Progenitor cell of endocrine pancreas (in vitro differentiated cells): ENCODE measurements at regions not wholly inside any gene's neighbourhood (a gene's known extent, or its start where the extent isn't known, plus 50 kb on each side); places are given as distances from the start of the nearest gene placed in this dataset.

Source experiments
- DNase-seq: peaks from one replicate; pipeline ENCODE4 v3.0.0; 2021; ENCODE audit warnings: low spot score; ENCODE audit not compliant: unreplicated experiment
- H3K27ac Mint-ChIP-seq: 2 replicates; pipeline ENCODE4 v1.8.0; 2021; ENCODE audit warnings: mild to moderate bottlenecking, moderate library complexity, mixed read lengths
- H3K27me3 Mint-ChIP-seq: 2 replicates; pipeline ENCODE4 v1.8.0; 2021; ENCODE audit warnings: mixed read lengths
- H3K36me3 Mint-ChIP-seq: 2 replicates; pipeline ENCODE4 v1.8.0; 2022; ENCODE audit warnings: mixed read lengths; ENCODE audit not compliant: insufficient read depth
- H3K4me1 Mint-ChIP-seq: 2 replicates; pipeline ENCODE4 v1.8.0; 2021; ENCODE audit warnings: low read depth, mixed read lengths
- H3K4me3 Mint-ChIP-seq: 2 replicates; pipeline ENCODE4 v1.8.0; 2021; ENCODE audit warnings: low read depth, mild to moderate bottlenecking, moderate library complexity, mixed read lengths
- H3K9me3 Mint-ChIP-seq: 2 replicates; pipeline ENCODE4 v1.8.0; 2021; ENCODE audit warnings: low read depth, mixed read lengths
- TF ChIP-seq, protein P1 (sequence below): fragments of 200-600 bp; sonication (generic); IDR thresholded peaks from one replicate; pipeline ENCODE4 v1.5.0; 2021; ENCODE audit warnings: antibody characterized with exemption, mild to moderate bottlenecking; ENCODE audit not compliant: unreplicated experiment

- TF ChIP-seq, protein P1, sequence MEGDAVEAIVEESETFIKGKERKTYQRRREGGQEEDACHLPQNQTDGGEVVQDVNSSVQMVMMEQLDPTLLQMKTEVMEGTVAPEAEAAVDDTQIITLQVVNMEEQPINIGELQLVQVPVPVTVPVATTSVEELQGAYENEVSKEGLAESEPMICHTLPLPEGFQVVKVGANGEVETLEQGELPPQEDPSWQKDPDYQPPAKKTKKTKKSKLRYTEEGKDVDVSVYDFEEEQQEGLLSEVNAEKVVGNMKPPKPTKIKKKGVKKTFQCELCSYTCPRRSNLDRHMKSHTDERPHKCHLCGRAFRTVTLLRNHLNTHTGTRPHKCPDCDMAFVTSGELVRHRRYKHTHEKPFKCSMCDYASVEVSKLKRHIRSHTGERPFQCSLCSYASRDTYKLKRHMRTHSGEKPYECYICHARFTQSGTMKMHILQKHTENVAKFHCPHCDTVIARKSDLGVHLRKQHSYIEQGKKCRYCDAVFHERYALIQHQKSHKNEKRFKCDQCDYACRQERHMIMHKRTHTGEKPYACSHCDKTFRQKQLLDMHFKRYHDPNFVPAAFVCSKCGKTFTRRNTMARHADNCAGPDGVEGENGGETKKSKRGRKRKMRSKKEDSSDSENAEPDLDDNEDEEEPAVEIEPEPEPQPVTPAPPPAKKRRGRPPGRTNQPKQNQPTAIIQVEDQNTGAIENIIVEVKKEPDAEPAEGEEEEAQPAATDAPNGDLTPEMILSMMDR = no peak
- no peak for DNase-seq
- no peaks in the 10 kb centered on the region for H3K4me1 Mint-ChIP-seq
Observed at GRCh38 chr1:175870217-175870616, 126.8 kb upstream of the TNR start.

DNA sequence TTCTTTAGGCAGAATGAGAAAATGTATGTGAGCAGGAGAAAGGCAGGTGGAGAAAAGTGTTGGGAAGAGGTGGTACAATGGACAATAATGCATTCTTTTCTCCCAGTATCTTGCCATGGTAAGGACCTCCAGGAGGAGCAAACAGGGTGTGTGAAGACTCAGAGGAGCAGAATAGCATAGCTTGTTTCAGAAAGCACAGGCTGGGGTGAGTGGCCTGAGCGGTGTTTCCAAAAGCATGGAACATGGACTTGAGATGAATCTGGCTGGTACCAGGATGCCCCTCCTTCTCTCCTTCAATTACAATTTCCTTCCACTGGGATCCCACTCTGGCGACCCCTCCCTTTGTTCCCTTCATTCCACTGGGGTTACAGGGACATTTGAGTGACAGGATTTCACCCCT is 123.4 kb upstream of the TNR start:
- Mint-ChIP-seq H3K4me3 (no peak overlapping the region), H3K4me1 (peaks cover 4% of the 10 kb centered on the region), H3K9me3 (no peaks in the 10 kb centered on the region), H3K36me3 (no peaks in the 10 kb centered on the region), H3K27me3 (peaks cover 5% of the 10 kb centered on the region), H3K27ac (no peak overlapping the region)
- TF ChIP-seq, protein P1 = no peak
- DNase-seq = no peak

More at GRCh38 chr1:175870217-175870616, 126.8 kb upstream of the TNR start:
- Mint-ChIP-seq H3K36me3 (no peaks in the 10 kb centered on the region), H3K9me3 (no peaks in the 10 kb centered on the region), H3K27ac (no peak overlapping the region), H3K4me3 (no peak overlapping the region), H3K27me3 (no peaks in the 10 kb centered on the region)

DNA sequence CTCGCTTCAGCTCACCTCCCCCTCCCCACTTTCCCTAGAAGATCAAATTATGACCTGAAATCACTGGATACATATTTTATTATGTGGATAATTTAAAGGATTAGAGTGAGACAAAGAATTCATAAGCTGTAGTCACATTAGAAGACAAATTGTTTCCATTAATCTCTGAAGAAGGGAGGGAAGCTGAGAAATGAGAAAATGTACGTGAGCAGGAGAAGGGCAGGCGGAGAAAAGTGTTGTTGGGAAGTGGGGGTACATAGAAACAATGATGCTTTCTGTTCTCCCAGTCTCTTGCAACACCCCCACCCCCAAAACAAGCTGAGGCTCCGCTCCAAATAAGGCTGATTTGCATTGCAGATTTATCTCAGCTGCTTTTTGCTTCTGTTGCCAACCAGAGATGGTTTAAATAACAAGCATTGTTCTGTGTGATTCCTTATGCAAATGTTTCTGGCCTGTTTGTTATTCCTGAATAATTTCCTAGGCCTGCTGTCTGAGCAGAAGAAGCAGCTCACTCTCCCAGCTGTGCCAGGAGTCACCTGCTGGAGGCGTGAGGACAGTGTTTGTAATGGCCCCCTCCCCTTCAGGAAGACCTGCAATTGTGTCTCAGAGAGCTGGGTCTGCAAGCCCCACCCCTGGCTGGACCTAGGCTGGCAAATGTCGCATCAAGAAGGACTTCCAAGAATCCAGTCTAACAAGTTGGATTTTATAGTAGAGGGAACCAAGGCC is 121.8 kb upstream of the TNR start:
- Mint-ChIP-seq H3K36me3 (no peaks in the 10 kb centered on the region), H3K9me3 (no peaks in the 10 kb centered on the region), H3K27ac (no peak overlapping the region), H3K4me3 (no peak overlapping the region), H3K27me3 (peaks cover 5% of the 10 kb centered on the region), H3K4me1 (peaks cover 4% of the 10 kb centered on the region)
- DNase-seq = no peak
- TF ChIP-seq, protein P1 = no peak

GRCh38 chr1:175864625-175865024 is 121.2 kb upstream of the TNR start:
- no peak overlapping the region for H3K27ac Mint-ChIP-seq
- H3K4me3 Mint-ChIP-seq = no peak overlapping the region
- H3K4me1 Mint-ChIP-seq = peaks cover 4% of the 10 kb centered on the region
- H3K9me3 Mint-ChIP-seq = no peaks in the 10 kb centered on the region
- H3K36me3 Mint-ChIP-seq = no peaks in the 10 kb centered on the region
- TF ChIP-seq, protein P1 = no peak
- peaks cover 5% of the 10 kb centered on the region for H3K27me3 Mint-ChIP-seq
- no peak for DNase-seq

DNA sequence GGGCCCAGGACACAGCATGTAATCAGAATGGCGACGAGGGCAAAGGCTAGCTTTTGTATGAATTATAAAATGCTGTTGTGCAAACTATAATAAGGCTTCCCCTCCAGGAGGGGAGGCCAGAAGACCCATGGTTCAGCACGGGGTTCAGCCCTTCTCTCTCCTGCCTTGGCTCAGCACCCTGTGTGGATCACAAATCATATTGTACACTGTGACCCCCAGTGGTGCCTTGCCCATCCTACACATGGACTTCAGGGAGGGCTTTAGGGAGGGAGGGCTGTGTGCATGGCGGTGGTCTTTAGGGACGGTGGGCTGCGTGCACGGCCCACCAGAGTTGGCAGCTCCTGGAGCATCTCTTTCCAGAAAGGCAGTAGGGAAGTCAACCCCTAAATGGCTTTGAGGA is 120.8 kb upstream of the TNR start:
- H3K27me3 Mint-ChIP-seq = peaks cover 5% of the 10 kb centered on the region
- no peaks in the 10 kb centered on the region for H3K36me3 Mint-ChIP-seq
- DNase-seq = no peak
- TF ChIP-seq, protein P1 = no peak
- H3K9me3 Mint-ChIP-seq = no peaks in the 10 kb centered on the region
- H3K4me1 Mint-ChIP-seq = peaks cover 4% of the 10 kb centered on the region
- no peak overlapping the region for H3K4me3 Mint-ChIP-seq
- H3K27ac Mint-ChIP-seq = no peak overlapping the region
